ENCODE measurements at regions not wholly inside any gene's neighbourhood (a gene's known extent, or its start where the extent isn't known, plus 50 kb on each side); places are given as distances from the start of the nearest gene placed in this dataset.

DNA sequence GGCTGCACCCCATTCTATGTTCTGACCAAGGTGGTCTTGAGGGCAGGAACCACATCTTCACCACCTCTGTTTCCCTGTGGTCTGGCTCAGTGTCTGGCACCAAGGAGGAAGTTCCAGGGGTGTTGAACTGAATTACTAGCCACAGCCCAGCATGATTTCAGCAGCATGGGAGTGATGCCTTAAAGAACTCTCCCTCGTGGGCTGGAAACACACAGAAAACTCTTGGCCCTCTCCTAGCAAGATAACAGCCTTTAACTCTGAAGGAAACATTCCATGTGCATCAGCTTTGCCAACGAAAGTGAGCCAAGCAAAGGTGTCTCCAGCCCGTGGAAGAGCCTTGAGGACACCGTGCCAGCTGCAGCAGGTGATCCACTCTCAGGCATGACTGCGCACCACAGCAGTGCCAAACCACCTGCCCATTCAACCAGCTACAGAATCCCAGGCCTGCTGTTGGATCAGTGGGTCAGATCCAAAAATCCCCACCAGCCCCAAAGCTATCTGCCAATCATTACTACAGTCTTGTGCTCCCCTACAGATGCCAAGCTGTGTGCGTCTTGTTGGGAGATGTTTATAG is 124.8 kb downstream of the TTC32 start:
- H3K4me3 ChIP-seq (ENCODE audit: low read depth, low read length) = no peak overlapping the region
- no peak for DNase-seq (ENCODE audit: low read depth)
- TF ChIP-seq, protein P1, sequence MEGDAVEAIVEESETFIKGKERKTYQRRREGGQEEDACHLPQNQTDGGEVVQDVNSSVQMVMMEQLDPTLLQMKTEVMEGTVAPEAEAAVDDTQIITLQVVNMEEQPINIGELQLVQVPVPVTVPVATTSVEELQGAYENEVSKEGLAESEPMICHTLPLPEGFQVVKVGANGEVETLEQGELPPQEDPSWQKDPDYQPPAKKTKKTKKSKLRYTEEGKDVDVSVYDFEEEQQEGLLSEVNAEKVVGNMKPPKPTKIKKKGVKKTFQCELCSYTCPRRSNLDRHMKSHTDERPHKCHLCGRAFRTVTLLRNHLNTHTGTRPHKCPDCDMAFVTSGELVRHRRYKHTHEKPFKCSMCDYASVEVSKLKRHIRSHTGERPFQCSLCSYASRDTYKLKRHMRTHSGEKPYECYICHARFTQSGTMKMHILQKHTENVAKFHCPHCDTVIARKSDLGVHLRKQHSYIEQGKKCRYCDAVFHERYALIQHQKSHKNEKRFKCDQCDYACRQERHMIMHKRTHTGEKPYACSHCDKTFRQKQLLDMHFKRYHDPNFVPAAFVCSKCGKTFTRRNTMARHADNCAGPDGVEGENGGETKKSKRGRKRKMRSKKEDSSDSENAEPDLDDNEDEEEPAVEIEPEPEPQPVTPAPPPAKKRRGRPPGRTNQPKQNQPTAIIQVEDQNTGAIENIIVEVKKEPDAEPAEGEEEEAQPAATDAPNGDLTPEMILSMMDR (IDR thresholded peaks at IDR 0.05; ENCODE audit: low read depth, low read length) = no peak
- TF ChIP-seq, protein P2, sequence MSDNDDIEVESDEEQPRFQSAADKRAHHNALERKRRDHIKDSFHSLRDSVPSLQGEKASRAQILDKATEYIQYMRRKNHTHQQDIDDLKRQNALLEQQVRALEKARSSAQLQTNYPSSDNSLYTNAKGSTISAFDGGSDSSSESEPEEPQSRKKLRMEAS (IDR thresholded peaks at IDR 0.05; ENCODE audit: low read depth, low read length) = no peak
- TF ChIP-seq POLR2A (IDR thresholded peaks at IDR 0.05; ENCODE audit: extremely low read depth, insufficient read length) = no peak
- TF ChIP-seq MYC (IDR thresholded peaks at IDR 0.05; ENCODE audit: low read depth, low read length) = no peak

DNA sequence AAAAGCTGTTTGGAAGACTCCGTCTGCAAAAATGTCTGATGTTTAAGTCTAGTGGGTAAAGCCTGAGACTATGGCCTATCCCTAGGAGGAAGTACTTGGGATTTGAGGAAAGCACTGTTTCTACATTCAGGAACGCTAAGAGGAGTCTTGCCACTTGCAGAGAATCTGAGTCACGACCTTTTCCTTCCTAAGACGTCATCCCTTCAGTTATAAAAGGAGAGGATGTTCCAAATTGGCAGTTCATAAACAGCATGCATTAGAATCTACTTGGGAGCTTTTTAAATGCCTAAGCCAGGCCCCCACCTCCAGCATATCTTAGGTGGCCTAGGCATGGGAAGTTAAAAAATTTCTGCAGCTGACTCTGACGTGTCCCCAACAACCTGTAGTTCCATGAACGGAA is 125.9 kb downstream of the TTC32 start:
- TF ChIP-seq MYC (IDR thresholded peaks at IDR 0.05; ENCODE audit: low read depth, low read length) (no peak), POLR2A (IDR thresholded peaks at IDR 0.05; ENCODE audit: extremely low read depth, insufficient read length) (no peak)
- TF ChIP-seq, protein P1 (IDR thresholded peaks at IDR 0.05; ENCODE audit: low read depth, low read length) = no peak
- TF ChIP-seq, protein P2 (IDR thresholded peaks at IDR 0.05; ENCODE audit: low read depth, low read length) = no peak
- DNase-seq (ENCODE audit: low read depth) = no peak
- H3K4me3 ChIP-seq (ENCODE audit: low read depth, low read length) = no peak overlapping the region

DNA sequence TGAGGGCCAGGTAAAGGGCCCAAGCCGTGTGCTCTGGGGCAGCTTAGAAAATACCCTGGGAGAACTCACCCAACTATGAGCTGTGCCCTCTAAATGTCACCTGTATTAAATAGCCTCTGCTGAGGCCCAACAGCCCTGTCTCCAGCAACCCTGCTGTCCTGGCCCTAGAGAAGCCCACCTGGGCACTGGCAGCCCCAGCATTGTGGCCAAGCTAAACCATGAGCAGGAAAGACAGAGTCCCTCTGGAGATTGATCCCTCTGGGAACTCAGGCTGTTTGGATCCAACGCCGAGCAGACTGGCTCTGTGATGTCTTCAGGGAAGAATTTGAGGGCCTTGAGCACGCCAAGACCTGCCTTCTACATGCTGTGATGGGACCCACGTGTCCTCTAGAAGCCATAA is 126.5 kb downstream of the TTC32 start:
- no peak for DNase-seq (ENCODE audit: low read depth)
- TF ChIP-seq, protein P1 (IDR thresholded peaks at IDR 0.05; ENCODE audit: low read depth, low read length) = no peak
- TF ChIP-seq MYC (IDR thresholded peaks at IDR 0.05; ENCODE audit: low read depth, low read length) = no peak
- H3K4me3 ChIP-seq (ENCODE audit: low read depth, low read length) = no peak overlapping the region

DNA sequence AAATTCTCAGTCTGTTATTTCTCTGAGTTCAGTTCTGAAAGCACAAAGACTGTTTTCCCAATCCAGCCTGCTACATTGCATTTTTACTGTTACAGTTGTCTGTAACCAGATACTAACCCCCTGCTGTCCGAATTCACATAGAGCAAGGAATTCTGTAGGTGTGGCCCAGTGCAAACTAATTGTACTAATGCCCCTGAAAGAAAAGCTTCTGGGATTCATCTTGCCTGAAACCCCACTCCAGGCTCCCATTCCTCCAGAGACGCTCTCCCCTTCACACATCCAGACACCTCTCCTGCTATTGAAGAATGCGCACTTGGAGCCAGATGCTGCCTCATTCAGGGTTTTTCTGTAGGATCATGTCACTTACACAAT is 127.0 kb downstream of the TTC32 start:
- TF ChIP-seq, protein P1 (IDR thresholded peaks at IDR 0.05; ENCODE audit: low read depth, low read length) = no peak
- TF ChIP-seq MYC (IDR thresholded peaks at IDR 0.05; ENCODE audit: low read depth, low read length) = no peak
- TF ChIP-seq POLR2A (IDR thresholded peaks at IDR 0.05; ENCODE audit: extremely low read depth, insufficient read length) = no peak
- TF ChIP-seq, protein P2 (IDR thresholded peaks at IDR 0.05; ENCODE audit: low read depth, low read length) = no peak
- DNase-seq (ENCODE audit: low read depth) = no peak
- H3K4me3 ChIP-seq (ENCODE audit: low read depth, low read length) = no peak overlapping the region

DNA sequence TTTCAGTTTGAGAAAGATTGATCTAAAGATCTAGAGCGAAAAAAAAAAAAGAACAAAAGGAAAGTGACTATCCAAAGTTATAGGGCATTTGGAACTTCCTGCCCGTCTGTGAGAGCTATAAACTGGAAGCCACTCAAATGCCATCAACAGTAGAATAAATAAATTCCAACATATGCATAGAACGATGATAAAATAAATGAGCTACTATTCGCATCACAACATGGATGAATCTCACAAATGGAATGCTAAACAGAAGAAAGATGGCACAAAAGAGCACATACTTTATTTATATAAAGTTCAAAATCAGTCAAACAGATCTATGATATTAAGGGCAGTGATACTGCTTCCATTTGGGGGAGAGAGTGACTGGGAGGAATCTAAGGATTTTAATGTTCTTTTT is 128.8 kb downstream of the TTC32 start:
- no peak overlapping the region for H3K4me3 ChIP-seq (ENCODE audit: low read depth, low read length)
- DNase-seq (ENCODE audit: low read depth) = no peak
- TF ChIP-seq POLR2A (IDR thresholded peaks at IDR 0.05; ENCODE audit: extremely low read depth, insufficient read length) = no peak
- TF ChIP-seq MYC (IDR thresholded peaks at IDR 0.05; ENCODE audit: low read depth, low read length) = no peak
- TF ChIP-seq, protein P1 (IDR thresholded peaks at IDR 0.05; ENCODE audit: low read depth, low read length) = no peak
- TF ChIP-seq, protein P2 (IDR thresholded peaks at IDR 0.05; ENCODE audit: low read depth, low read length) = no peak

DNA sequence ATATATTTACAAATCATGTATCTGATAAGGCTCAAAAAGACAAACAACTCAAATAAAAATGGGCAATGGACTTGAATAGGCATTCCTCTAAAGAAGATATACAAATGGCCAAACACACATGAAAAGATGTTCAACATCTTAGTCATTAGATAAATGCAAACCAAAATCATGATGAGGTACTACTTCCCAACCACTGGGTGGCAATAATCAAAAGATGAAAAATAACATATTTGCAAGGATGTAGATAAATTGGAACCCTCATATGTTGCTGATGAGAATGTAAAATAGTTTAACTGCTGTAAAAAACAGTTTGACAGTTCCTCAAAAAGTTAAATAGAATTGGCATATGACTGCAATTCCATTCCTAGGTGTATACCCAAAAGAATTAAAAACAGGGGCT is 132.3 kb downstream of the TTC32 start:
- no peak overlapping the region for H3K4me3 ChIP-seq (ENCODE audit: low read depth, low read length)
- peak; percentile 13 for DNase-seq (ENCODE audit: low read depth)
- no peak for TF ChIP-seq MYC (IDR thresholded peaks at IDR 0.05; ENCODE audit: low read depth, low read length)
